Small intestine (tissue), 7 donors: ENCODE measurements at regions not wholly inside any gene's neighbourhood (a gene's known extent, or its start where the extent isn't known, plus 50 kb on each side); places are given as distances from the start of the nearest gene placed in this dataset.

Experiments used
- DNase-seq, 2 donors: peaks; one replicate each; pipeline versions ENCODE4 v3.0.0 to v3.0.0-alpha.2; 2013
- FAIRE-seq: peaks from 2 replicates; lab custom pipeline; 2012; peaks lifted over from hg19 to GRCh38; lab: Jason Lieb, UNC
- H3K27ac ChIP-seq, 3 donors: one replicate each; pipeline ENCODE4 v1.5.1; 2013; ENCODE audit warnings: low read length in 2 of 3, mild to moderate bottlenecking in 2 of 3, control low read depth in 1 of 3, inconsistent platforms in 1 of 3, low read depth in 1 of 3, moderate library complexity in 1 of 3
- H3K27me3 ChIP-seq, 3 donors: one replicate each; pipeline ENCODE4 v1.6.1; 2013; ENCODE audit warnings: low read length in 3 of 3, inconsistent platforms in 1 of 3; ENCODE audit not compliant: control insufficient read depth in 3 of 3, insufficient read depth in 3 of 3
- H3K36me3 ChIP-seq, 3 donors: one replicate each; pipeline ENCODE4 v1.6.1; 2013; ENCODE audit warnings: low read length in 3 of 3, inconsistent platforms in 1 of 3, low read depth in 1 of 3, mild to moderate bottlenecking in 1 of 3, moderate library complexity in 1 of 3; ENCODE audit not compliant: control insufficient read depth in 3 of 3, insufficient read depth in 2 of 3
- H3K4me1 ChIP-seq, 3 donors: one replicate each; pipeline ENCODE4 v1.6.1; 2013; ENCODE audit warnings: low read length in 2 of 3, inconsistent platforms in 1 of 3, low read depth in 1 of 3, mild to moderate bottlenecking in 1 of 3, moderate library complexity in 1 of 3; ENCODE audit not compliant: control insufficient read depth in 3 of 3, insufficient read depth in 2 of 3
- H3K4me3 ChIP-seq, 3 donors: one replicate each; pipeline ENCODE4 v1.5.1; 2013; ENCODE audit warnings: low read length in 3 of 3, control low read depth in 1 of 3, inconsistent platforms in 1 of 3, low read depth in 1 of 3, mild to moderate bottlenecking in 1 of 3, moderate library complexity in 1 of 3
- H3K9me3 ChIP-seq, 2 donors: one replicate each; pipeline ENCODE4 v1.6.1; 2013; ENCODE audit warnings: low read depth in 1 of 2, low read length in 1 of 2; ENCODE audit not compliant: control insufficient read depth in 2 of 2, insufficient read depth in 1 of 2
- WGBS, 3 donors: extraction: QIAGEN DNeasy Blood & Tissue Kit; methylation state at CpG; one replicate each; pipeline ENCODE4 v1.1.7; 2013; 5-methylcytosine and 5-hydroxymethylcytosine counted together
- donor health status: healthy with polysubstance abuse.
- donor health status: control.
- donor health status: control.
- donor health status: Bipolar disorder and iron deficiency.
- donor health status: healthy.

GRCh38 chr3:161731968-161732367 is 235.4 kb downstream of the OTOL1 start:
- Histone ChIP-seq H3K36me3 (no peaks in the 10 kb centered on the region), H3K27ac (no peak overlapping the region), H3K4me1 (no peaks in the 10 kb centered on the region), H3K4me3 (no peak overlapping the region), H3K9me3 (peaks cover 0 to 2% of the 10 kb centered on the region in 2 donors), H3K27me3 (no peaks in the 10 kb centered on the region)
- DNase-seq (no peak), FAIRE-seq (no peak)
- 68 to 76% (median 74%) methylated on average over 2 of the region's 2 CpGs for WGBS, 3 donors

DNA sequence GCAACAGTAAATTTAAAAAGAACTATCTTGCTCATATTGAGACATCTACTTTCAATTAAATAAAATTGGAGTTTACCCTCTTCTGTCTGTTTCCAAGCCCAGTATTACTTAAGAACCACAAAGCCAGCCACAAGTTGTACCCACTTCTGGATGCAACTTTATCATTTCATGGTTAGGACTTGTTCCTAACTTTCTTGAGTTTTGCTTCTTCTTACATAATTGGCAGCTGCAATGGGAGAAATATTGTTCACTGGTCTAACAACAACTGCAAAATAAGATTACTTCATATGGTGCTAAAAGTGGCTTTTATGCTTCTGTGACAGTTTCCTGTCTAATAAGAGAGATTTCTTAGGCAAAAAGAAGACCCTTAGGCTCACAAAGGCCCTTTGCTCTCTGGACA is 240.6 kb downstream of the OTOL1 start:
- Histone ChIP-seq H3K9me3 (no peaks in the 10 kb centered on the region), H3K27me3 (no peaks in the 10 kb centered on the region), H3K27ac (no peak overlapping the region), H3K36me3 (no peaks in the 10 kb centered on the region), H3K4me3 (no peak overlapping the region), H3K4me1 (no peaks in the 10 kb centered on the region)
- no peak for FAIRE-seq
- no peak for DNase-seq

DNA sequence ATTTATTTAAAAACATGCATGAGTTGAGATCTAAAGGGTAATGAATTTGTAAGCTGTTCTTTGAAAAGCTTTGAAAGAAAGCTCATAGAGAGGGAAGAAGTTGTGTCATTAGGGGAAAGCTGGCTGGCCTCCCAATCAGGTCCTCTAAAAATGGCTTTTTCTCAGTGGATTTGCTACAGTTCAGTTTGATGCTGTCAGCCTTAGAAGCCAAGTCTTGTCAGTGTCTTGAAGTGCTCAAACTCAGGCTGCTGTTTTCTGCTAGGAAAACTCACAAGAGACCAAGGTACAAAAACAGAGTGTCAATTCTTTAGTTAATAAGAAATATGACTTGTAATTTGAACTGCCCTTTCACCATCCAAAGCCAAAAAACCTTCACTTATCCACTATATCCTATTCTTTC is 243.8 kb downstream of the OTOL1 start:
- Histone ChIP-seq H3K9me3 (no peaks in the 10 kb centered on the region), H3K27ac (no peak overlapping the region), H3K36me3 (no peaks in the 10 kb centered on the region), H3K27me3 (no peaks in the 10 kb centered on the region), H3K4me3 (no peak overlapping the region), H3K4me1 (no peaks in the 10 kb centered on the region)
- DNase-seq (no peak), FAIRE-seq (no peak)

- no peaks in the 10 kb centered on the region for H3K36me3 ChIP-seq
- no peak for DNase-seq
- 54 to 67% (median 57%) methylated on average over 4 of the region's 4 CpGs for WGBS, 3 donors
- FAIRE-seq, result no peak
- H3K4me1 ChIP-seq, result no peaks in the 10 kb centered on the region
- H3K27me3 ChIP-seq, result no peaks in the 10 kb centered on the region
- no peak overlapping the region for H3K4me3 ChIP-seq
- H3K27ac ChIP-seq, result no peak overlapping the region
- H3K9me3 ChIP-seq, result no peaks in the 10 kb centered on the region
Observed at GRCh38 chr3:161744366-161744765, 247.8 kb downstream of the OTOL1 start.

- H3K27ac ChIP-seq, result no peak overlapping the region
- no peak overlapping the region for H3K4me3 ChIP-seq
- DNase-seq (no peak), FAIRE-seq (no peak)
- no peaks in the 10 kb centered on the region for H3K4me1 ChIP-seq
- H3K9me3 ChIP-seq, result no peaks in the 10 kb centered on the region
- H3K36me3 ChIP-seq, result no peaks in the 10 kb centered on the region
- no peaks in the 10 kb centered on the region for H3K27me3 ChIP-seq
Observed at GRCh38 chr3:161745741-161746140, 249.1 kb downstream of the OTOL1 start.

DNA sequence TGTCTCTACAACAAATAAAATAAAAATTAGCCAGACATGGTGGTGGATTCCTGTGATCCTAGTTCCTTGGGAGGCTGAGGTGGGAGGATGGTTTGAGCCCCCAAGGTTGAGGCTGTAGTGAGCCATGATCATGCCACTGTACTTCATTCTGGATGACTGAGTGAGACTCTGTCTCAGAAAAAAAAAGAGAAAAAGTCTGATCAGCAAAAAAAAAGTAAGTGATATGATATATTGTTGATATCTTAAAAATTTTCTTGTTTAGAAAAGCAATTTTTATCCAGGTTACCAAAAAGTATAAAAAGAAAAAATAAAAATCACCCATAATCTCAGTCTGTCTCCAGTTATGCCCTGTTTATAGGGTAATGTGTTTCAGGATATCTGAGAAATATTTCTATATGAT is 251.4 kb downstream of the OTOL1 start:
- no peaks in the 10 kb centered on the region for H3K9me3 ChIP-seq
- H3K4me3 ChIP-seq, result no peak overlapping the region
- no peak for FAIRE-seq
- H3K27ac ChIP-seq, result no peak overlapping the region
- no peaks in the 10 kb centered on the region for H3K27me3 ChIP-seq
- no peaks in the 10 kb centered on the region for H3K36me3 ChIP-seq
- no peaks in the 10 kb centered on the region for H3K4me1 ChIP-seq
- DNase-seq, result no peak

DNA sequence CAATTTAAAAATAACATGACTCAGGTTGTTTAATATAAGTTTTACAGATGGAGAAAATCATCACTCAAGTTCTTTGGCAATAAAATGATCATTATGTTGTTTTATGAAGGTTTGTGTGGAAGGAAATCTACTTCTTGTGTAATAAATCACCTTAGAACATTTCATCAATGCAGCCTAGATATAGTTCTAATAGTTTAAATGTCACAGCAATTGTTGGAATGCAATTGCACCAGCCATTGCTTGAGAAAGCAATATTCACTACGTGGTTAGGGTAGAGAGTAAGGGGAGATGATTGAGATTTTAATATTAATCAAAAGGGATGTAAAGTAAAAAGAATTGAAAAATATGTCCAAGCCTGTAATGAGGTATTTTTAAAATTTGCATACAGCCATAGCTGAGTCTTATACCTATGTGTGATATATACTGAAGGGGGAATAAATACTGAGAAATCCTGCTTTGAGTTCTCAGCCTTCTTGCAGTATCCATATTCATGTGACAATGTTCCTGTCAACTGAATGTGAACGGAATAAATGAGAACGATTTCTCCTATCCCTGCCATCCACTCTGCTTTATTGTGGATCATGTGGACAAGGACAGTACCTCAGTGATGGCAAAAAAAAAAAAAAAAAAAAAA is 257.9 kb downstream of the OTOL1 start:
- Histone ChIP-seq H3K9me3 (no peaks in the 10 kb centered on the region), H3K27ac (no peak overlapping the region), H3K27me3 (no peaks in the 10 kb centered on the region), H3K36me3 (no peaks in the 10 kb centered on the region), H3K4me1 (no peaks in the 10 kb centered on the region), H3K4me3 (no peak overlapping the region)
- DNase-seq (no peak), FAIRE-seq (no peak)
- 65 to 83% (median 74%) methylated on average over 3 of the region's 3 CpGs for WGBS, 3 donors

DNA sequence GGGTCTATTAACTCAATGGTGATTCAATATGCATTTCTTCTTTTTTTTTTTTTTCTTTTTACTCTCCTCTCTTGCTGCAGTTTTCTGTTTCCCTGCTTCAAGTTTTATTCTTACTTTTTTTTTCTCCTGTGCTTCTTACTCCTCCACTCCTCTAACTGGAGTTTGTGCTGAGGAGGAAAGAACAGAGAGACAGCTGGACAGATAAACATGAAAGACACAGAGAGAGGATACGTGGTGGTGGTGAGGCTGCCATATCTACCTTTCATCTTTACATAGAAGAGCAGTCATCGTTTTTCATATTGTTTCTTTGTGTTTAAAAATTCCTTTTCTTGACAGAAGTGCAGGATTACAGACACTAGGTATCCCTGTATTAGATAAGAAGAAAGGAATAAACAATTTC is 262.8 kb downstream of the OTOL1 start:
- no peaks in the 10 kb centered on the region for H3K4me1 ChIP-seq
- 36 to 69% (median 53%) methylated on average over 2 of the region's 2 CpGs for WGBS, 3 donors
- FAIRE-seq, result no peak

DNA sequence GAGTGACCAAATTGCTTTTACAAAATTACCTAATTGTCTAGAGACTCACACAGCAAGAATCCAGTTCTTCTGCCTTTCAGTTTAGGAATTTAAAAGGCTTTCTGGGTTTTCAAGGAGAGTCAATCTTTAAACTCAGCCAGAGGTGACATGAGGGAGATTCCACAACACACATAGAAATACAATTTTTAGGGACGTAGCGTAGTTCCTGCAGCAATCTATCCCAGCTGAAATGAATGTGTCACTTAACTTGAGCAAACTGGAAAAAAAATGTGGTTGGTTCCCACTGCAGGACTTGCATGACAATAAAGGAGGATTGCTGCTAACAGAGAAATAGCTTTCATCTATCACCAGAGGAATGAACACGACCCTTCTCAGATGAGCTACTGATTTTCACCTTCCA is 269.7 kb downstream of the OTOL1 start:
- WGBS, 3 donors, result 70 to 81% (median 71%) methylated on average over 3 of the region's 3 CpGs
- FAIRE-seq (no peak), DNase-seq (no peak)
- H3K9me3 ChIP-seq, result no peaks in the 10 kb centered on the region
- H3K36me3 ChIP-seq, result no peaks in the 10 kb centered on the region
- H3K27me3 ChIP-seq, result no peaks in the 10 kb centered on the region
- H3K4me1 ChIP-seq, result no peaks in the 10 kb centered on the region
- no peak overlapping the region for H3K27ac ChIP-seq
- no peak overlapping the region for H3K4me3 ChIP-seq

More for the DNA sequence above, 262.8 kb downstream of the OTOL1 start:
- H3K4me3 ChIP-seq, result no peak overlapping the region
- H3K27ac ChIP-seq, result no peak overlapping the region
- no peaks in the 10 kb centered on the region for H3K36me3 ChIP-seq
- no peak for DNase-seq
- H3K27me3 ChIP-seq, result no peaks in the 10 kb centered on the region
- H3K9me3 ChIP-seq, result no peaks in the 10 kb centered on the region
